HEK293 (cell line): ENCODE measurements at regions not wholly inside any gene's neighbourhood (a gene's known extent, or its start where the extent isn't known, plus 50 kb on each side); places are given as distances from the start of the nearest gene placed in this dataset.

Experiments
- CTCF ChIA-PET: fragments of 350-600 bp; formaldehyde crosslinking; extraction: SDS; loops from one replicate; lab custom pipeline; 2021; ENCODE audit warnings: antibody characterized with exemption; lab: Yijun Ruan, JAX
- POLR2A ChIA-PET: fragments of 300-600 bp; formaldehyde crosslinking; extraction: SDS; loops from one replicate; lab custom pipeline; 2020; ENCODE audit warnings: antibody characterized with exemption, inconsistent platforms; lab: Yijun Ruan, JAX
- H3K27ac ChIP-seq: fragments of 200-500 bp; sonication (Bioruptor generic); 2 replicates; pipeline ENCODE4 v1.5.1; 2014; ENCODE audit warnings: low read depth, low read length, control low read depth, inconsistent platforms; ENCODE audit errors: extremely low read depth
- H3K36me3 ChIP-seq, 2 experiments: fragments of 200-500 bp in 1 of 2; sonication (Bioruptor generic) in 1 of 2; 1 replicate in 1 of 2; 2 replicates in 1 of 2; pipeline ENCODE4 v1.5.1; 2014 to 2017; ENCODE audit warnings: inconsistent platforms in 2 of 2, low read length in 2 of 2; ENCODE audit not compliant: control insufficient read depth in 2 of 2, insufficient read depth in 1 of 2
- H3K4me1 ChIP-seq: fragments of 200-500 bp; sonication (Bioruptor generic); 2 replicates; pipeline ENCODE4 v1.5.1; 2014; ENCODE audit warnings: mild to moderate bottlenecking, low read length, inconsistent platforms; ENCODE audit not compliant: control insufficient read depth, insufficient read depth
- H3K4me3 ChIP-seq: 2 replicates; pipeline ENCODE4 v1.5.1; 2011; ENCODE audit warnings: low read depth, mild to moderate bottlenecking, control low read depth, low read length, moderate library complexity
- H3K9me3 ChIP-seq: fragments of 200-500 bp; sonication (Bioruptor generic); 2 replicates; pipeline ENCODE4 v1.5.1; 2014; ENCODE audit warnings: low read depth, low read length, inconsistent platforms; ENCODE audit not compliant: control insufficient read depth, insufficient read depth
- BCL11B ChIP-seq: fragments of 450-650 bp; formaldehyde crosslinking; IDR thresholded peaks from 2 replicates; pipeline ENCODE4 v1.5.1; 2016; ENCODE audit warnings: low read depth, missing biosample characterization, missing genetic modification characterization
- GLIS2 ChIP-seq: fragments of 450-650 bp; formaldehyde crosslinking; IDR thresholded peaks from 2 replicates; pipeline ENCODE4 v1.5.1; 2016; ENCODE audit warnings: missing biosample characterization, missing genetic modification characterization
- OVOL3 ChIP-seq: fragments of 450-650 bp; formaldehyde crosslinking; IDR thresholded peaks from 2 replicates; pipeline ENCODE4 v1.5.1; 2016; ENCODE audit warnings: missing biosample characterization, missing genetic modification characterization
- PRDM1 ChIP-seq: fragments of 450-650 bp; formaldehyde crosslinking; IDR thresholded peaks from 2 replicates; pipeline ENCODE4; 2016; ENCODE audit warnings: missing biosample characterization, missing genetic modification characterization
- SALL2 ChIP-seq: fragments of 450-650 bp; formaldehyde crosslinking; IDR thresholded peaks from 2 replicates; pipeline ENCODE4 v1.5.0; 2017; ENCODE audit warnings: missing biosample characterization, mild to moderate bottlenecking, missing genetic modification characterization, borderline replicate concordance
- SCRT2 ChIP-seq: fragments of 450-650 bp; formaldehyde crosslinking; IDR thresholded peaks from 2 replicates; pipeline ENCODE4 v1.5.1; 2016; ENCODE audit warnings: missing biosample characterization, missing genetic modification characterization
- SETDB1 ChIP-seq: IDR thresholded peaks from one replicate; pipeline ENCODE4 v1.6.1; 2017; ENCODE audit warnings: mild to moderate bottlenecking, low read length, moderate library complexity, mixed read lengths; ENCODE audit not compliant: insufficient read length
- YY1 ChIP-seq: fragments of 450-650 bp; formaldehyde crosslinking; IDR thresholded peaks from 2 replicates; pipeline ENCODE4 v1.5.1; 2018; ENCODE audit warnings: missing biosample characterization, missing genetic modification characterization
- ZBTB1 ChIP-seq: fragments of 450-650 bp; formaldehyde crosslinking; IDR thresholded peaks from 2 replicates; pipeline ENCODE4 v1.5.1; 2016; ENCODE audit warnings: missing biosample characterization, missing genetic modification characterization
- ZBTB8A ChIP-seq: fragments of 450-650 bp; formaldehyde crosslinking; IDR thresholded peaks from 2 replicates; pipeline ENCODE4 v1.5.1; 2016; ENCODE audit warnings: missing biosample characterization, missing genetic modification characterization
- ZNF112 ChIP-seq: fragments of 450-650 bp; formaldehyde crosslinking; IDR thresholded peaks from 2 replicates; pipeline ENCODE4 v1.5.0; 2017; ENCODE audit warnings: missing biosample characterization, missing genetic modification characterization
- ZNF133 ChIP-seq: fragments of 450-650 bp; formaldehyde crosslinking; IDR thresholded peaks from 2 replicates; pipeline ENCODE4 v1.5.1; 2016; ENCODE audit warnings: missing biosample characterization, missing genetic modification characterization
- ZNF184 ChIP-seq: fragments of 450-650 bp; IDR thresholded peaks from 2 replicates; pipeline ENCODE4 v1.5.1; 2018; ENCODE audit warnings: missing biosample characterization, mild to moderate bottlenecking, missing genetic modification characterization
- ZNF19 ChIP-seq: fragments of 450-650 bp; formaldehyde crosslinking; IDR thresholded peaks from 2 replicates; pipeline ENCODE4; 2016; ENCODE audit warnings: missing biosample characterization, missing genetic modification characterization, low read depth
- ZNF248 ChIP-seq: fragments of 450-650 bp; formaldehyde crosslinking; IDR thresholded peaks from 2 replicates; pipeline ENCODE4 v1.5.1; 2017; ENCODE audit warnings: missing biosample characterization, missing genetic modification characterization
- ZNF302 ChIP-seq: fragments of 450-650 bp; formaldehyde crosslinking; IDR thresholded peaks from 2 replicates; pipeline ENCODE4 v1.5.1; 2016; ENCODE audit warnings: missing biosample characterization, missing genetic modification characterization, low read depth
- ZNF311 ChIP-seq: fragments of 450-650 bp; formaldehyde crosslinking; IDR thresholded peaks from 2 replicates; pipeline ENCODE4 v1.5.1; 2017; ENCODE audit warnings: missing biosample characterization, missing genetic modification characterization, borderline replicate concordance
- ZNF324 ChIP-seq: fragments of 450-650 bp; formaldehyde crosslinking; IDR thresholded peaks from 2 replicates; pipeline ENCODE4 v1.5.1; 2016; ENCODE audit warnings: missing biosample characterization, missing genetic modification characterization
- ZNF433 ChIP-seq: fragments of 450-650 bp; formaldehyde crosslinking; IDR thresholded peaks from 2 replicates; pipeline ENCODE4 v1.5.1; 2016; ENCODE audit warnings: missing biosample characterization, missing genetic modification characterization, low read depth
- ZNF510 ChIP-seq: fragments of 450-650 bp; formaldehyde crosslinking; IDR thresholded peaks from 2 replicates; pipeline ENCODE4 v1.5.1; 2018; ENCODE audit warnings: mild to moderate bottlenecking, missing genetic modification characterization, missing biosample characterization; ENCODE audit not compliant: insufficient replicate concordance
- ZNF529 ChIP-seq: fragments of 450-650 bp; formaldehyde crosslinking; IDR thresholded peaks from 2 replicates; pipeline ENCODE4 v1.5.1; 2017; ENCODE audit warnings: missing genetic modification characterization, missing biosample characterization; ENCODE audit not compliant: insufficient replicate concordance
- ZNF623 ChIP-seq: fragments of 450-650 bp; formaldehyde crosslinking; IDR thresholded peaks from 2 replicates; pipeline ENCODE4 v1.5.1; 2016; ENCODE audit warnings: missing biosample characterization, missing genetic modification characterization
- ZNF658 ChIP-seq: fragments of 450-650 bp; formaldehyde crosslinking; IDR thresholded peaks from 2 replicates; pipeline ENCODE4; 2016; ENCODE audit warnings: missing biosample characterization, missing genetic modification characterization
- ZNF76 ChIP-seq: fragments of 450-650 bp; formaldehyde crosslinking; IDR thresholded peaks from 2 replicates; pipeline ENCODE4; 2016; ENCODE audit warnings: low read depth, missing biosample characterization, missing genetic modification characterization, borderline replicate concordance
- ZNF791 ChIP-seq: fragments of 450-650 bp; formaldehyde crosslinking; IDR thresholded peaks from 2 replicates; pipeline ENCODE4 v1.5.1; 2016; ENCODE audit warnings: missing biosample characterization, missing genetic modification characterization
- ZNF830 ChIP-seq: fragments of 450-650 bp; IDR thresholded peaks from 2 replicates; pipeline ENCODE4 v1.5.0; 2018; ENCODE audit warnings: missing biosample characterization, missing genetic modification characterization, low read depth, mild to moderate bottlenecking, moderate library complexity
- TF ChIP-seq, protein P1 (sequence below): fragments of 450-650 bp; formaldehyde crosslinking; IDR thresholded peaks from 2 replicates; pipeline ENCODE4 v1.5.1; 2017; ENCODE audit warnings: missing biosample characterization, missing genetic modification characterization
- TF ChIP-seq, protein P2 (sequence below): fragments of 450-650 bp; formaldehyde crosslinking; IDR thresholded peaks from 2 replicates; pipeline ENCODE4 v1.5.1; 2016; ENCODE audit warnings: missing biosample characterization, missing genetic modification characterization
- TF ChIP-seq, protein P3 (sequence below): fragments of 450-650 bp; formaldehyde crosslinking; IDR thresholded peaks from 2 replicates; pipeline ENCODE4 v1.5.1; 2016; ENCODE audit warnings: missing biosample characterization, missing genetic modification characterization
- TF ChIP-seq, protein P4 (sequence below): fragments of 450-650 bp; formaldehyde crosslinking; IDR thresholded peaks from 2 replicates; pipeline ENCODE4 v1.5.1; 2017; ENCODE audit warnings: missing biosample characterization, missing genetic modification characterization
- TF ChIP-seq, protein P5 (sequence below): IDR thresholded peaks from 2 replicates; pipeline ENCODE4 v1.6.1; 2011; ENCODE audit warnings: mild to moderate bottlenecking, low read depth, low read length, borderline replicate concordance

DNA sequence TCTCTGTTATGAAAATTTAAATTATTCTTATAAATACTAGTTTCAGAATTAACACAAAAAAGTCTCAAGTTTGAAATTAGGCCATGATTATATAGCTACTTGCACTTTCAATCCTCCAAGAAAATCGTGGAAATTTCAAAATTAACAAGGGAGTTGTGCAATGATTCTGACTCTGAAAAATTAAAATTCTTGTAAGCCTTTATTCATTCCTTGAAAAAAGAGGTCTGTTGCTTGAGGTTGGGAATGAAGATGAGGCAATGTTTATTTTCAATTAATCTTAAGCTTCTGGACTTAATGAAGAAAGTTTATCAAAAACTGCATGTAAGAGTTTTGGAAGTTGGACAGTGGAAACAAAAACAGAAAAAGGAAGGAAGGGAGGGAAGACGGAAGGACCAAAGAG, 128.2 kb upstream of the FIBIN start:
- ChIA-PET CTCF (interaction anchor here (0.6 kb wide), 2 partner anchors 284 to 1723 kb away, joined by 4 to 6 read pairs; no protein-coding TSS in a partner anchor), POLR2A (no interaction called here)
- no peaks in the 10 kb centered on the region for H3K36me3 ChIP-seq
- H3K9me3 ChIP-seq: no peaks in the 10 kb centered on the region
- no peaks in the 10 kb centered on the region for H3K4me1 ChIP-seq
- no peak for TF ChIP-seq ZNF184 (tag by site-specific recombination)
- TF ChIP-seq ZNF529 (tag by site-specific recombination): no peak
- TF ChIP-seq ZNF830: no peak
- no peak for TF ChIP-seq ZNF248
- TF ChIP-seq ZNF133: no peak
- no peak for TF ChIP-seq GLIS2
- TF ChIP-seq ZNF311 (tag by site-specific recombination): no peak
- TF ChIP-seq ZBTB8A: no peak
- TF ChIP-seq ZBTB1: no peak
- no peak for TF ChIP-seq ZNF19 (tag by site-specific recombination)
- TF ChIP-seq SALL2: no peak
- TF ChIP-seq BCL11B (tag by site-specific recombination): no peak
- TF ChIP-seq ZNF510 (tag by site-specific recombination): no peak
- TF ChIP-seq, protein P1, sequence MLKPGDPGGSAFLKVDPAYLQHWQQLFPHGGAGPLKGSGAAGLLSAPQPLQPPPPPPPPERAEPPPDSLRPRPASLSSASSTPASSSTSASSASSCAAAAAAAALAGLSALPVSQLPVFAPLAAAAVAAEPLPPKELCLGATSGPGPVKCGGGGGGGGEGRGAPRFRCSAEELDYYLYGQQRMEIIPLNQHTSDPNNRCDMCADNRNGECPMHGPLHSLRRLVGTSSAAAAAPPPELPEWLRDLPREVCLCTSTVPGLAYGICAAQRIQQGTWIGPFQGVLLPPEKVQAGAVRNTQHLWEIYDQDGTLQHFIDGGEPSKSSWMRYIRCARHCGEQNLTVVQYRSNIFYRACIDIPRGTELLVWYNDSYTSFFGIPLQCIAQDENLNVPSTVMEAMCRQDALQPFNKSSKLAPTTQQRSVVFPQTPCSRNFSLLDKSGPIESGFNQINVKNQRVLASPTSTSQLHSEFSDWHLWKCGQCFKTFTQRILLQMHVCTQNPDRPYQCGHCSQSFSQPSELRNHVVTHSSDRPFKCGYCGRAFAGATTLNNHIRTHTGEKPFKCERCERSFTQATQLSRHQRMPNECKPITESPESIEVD (tag by site-specific recombination): no peak
- TF ChIP-seq ZNF76 (tag by site-specific recombination): no peak
- TF ChIP-seq PRDM1: no peak
- no peak for TF ChIP-seq YY1 (tag by site-specific recombination)
- TF ChIP-seq SCRT2: no peak
- no peak overlapping the region for H3K4me3 ChIP-seq
- no peak overlapping the region for H3K27ac ChIP-seq

DNA sequence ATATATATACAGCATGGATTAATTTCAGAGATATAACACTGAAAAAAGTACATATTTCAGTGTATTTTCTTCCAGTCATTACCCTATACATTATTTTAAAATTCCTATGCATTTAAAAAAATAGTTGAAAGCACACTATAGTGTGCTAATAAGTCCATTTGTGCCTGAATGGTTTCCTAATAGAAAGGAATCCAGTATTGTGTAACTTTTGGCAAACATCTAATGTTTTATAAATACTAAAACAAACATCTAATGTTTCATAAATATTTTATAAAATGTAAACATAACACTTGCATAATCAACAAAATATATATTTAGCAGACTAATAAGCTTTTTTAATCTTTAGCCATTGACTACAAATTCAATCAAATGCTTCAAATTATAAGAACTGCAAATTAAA, 126.6 kb upstream of the FIBIN start:
- Histone ChIP-seq H3K4me1 (no peaks in the 10 kb centered on the region), H3K27ac (no peak overlapping the region), H3K4me3 (no peak overlapping the region), H3K9me3 (no peaks in the 10 kb centered on the region), H3K36me3 (no peaks in the 10 kb centered on the region)
- POLR2A ChIA-PET: no interaction called here
- CTCF ChIA-PET: no interaction called here
- no peak for TF ChIP-seq ZBTB1
- TF ChIP-seq, protein P2, sequence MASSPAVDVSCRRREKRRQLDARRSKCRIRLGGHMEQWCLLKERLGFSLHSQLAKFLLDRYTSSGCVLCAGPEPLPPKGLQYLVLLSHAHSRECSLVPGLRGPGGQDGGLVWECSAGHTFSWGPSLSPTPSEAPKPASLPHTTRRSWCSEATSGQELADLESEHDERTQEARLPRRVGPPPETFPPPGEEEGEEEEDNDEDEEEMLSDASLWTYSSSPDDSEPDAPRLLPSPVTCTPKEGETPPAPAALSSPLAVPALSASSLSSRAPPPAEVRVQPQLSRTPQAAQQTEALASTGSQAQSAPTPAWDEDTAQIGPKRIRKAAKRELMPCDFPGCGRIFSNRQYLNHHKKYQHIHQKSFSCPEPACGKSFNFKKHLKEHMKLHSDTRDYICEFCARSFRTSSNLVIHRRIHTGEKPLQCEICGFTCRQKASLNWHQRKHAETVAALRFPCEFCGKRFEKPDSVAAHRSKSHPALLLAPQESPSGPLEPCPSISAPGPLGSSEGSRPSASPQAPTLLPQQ: no peak
- TF ChIP-seq, protein P3, sequence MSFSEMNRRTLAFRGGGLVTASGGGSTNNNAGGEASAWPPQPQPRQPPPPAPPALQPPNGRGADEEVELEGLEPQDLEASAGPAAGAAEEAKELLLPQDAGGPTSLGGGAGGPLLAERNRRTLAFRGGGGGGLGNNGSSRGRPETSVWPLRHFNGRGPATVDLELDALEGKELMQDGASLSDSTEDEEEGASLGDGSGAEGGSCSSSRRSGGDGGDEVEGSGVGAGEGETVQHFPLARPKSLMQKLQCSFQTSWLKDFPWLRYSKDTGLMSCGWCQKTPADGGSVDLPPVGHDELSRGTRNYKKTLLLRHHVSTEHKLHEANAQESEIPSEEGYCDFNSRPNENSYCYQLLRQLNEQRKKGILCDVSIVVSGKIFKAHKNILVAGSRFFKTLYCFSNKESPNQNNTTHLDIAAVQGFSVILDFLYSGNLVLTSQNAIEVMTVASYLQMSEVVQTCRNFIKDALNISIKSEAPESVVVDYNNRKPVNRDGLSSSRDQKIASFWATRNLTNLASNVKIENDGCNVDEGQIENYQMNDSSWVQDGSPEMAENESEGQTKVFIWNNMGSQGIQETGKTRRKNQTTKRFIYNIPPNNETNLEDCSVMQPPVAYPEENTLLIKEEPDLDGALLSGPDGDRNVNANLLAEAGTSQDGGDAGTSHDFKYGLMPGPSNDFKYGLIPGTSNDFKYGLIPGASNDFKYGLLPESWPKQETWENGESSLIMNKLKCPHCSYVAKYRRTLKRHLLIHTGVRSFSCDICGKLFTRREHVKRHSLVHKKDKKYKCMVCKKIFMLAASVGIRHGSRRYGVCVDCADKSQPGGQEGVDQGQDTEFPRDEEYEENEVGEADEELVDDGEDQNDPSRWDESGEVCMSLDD (tag by site-specific recombination): no peak
- TF ChIP-seq, protein P4, sequence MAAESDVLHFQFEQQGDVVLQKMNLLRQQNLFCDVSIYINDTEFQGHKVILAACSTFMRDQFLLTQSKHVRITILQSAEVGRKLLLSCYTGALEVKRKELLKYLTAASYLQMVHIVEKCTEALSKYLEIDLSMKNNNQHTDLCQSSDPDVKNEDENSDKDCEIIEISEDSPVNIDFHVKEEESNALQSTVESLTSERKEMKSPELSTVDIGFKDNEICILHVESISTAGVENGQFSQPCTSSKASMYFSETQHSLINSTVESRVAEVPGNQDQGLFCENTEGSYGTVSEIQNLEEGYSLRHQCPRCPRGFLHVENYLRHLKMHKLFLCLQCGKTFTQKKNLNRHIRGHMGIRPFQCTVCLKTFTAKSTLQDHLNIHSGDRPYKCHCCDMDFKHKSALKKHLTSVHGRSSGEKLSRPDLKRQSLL (tag by site-specific recombination): no peak
- TF ChIP-seq, protein P5, sequence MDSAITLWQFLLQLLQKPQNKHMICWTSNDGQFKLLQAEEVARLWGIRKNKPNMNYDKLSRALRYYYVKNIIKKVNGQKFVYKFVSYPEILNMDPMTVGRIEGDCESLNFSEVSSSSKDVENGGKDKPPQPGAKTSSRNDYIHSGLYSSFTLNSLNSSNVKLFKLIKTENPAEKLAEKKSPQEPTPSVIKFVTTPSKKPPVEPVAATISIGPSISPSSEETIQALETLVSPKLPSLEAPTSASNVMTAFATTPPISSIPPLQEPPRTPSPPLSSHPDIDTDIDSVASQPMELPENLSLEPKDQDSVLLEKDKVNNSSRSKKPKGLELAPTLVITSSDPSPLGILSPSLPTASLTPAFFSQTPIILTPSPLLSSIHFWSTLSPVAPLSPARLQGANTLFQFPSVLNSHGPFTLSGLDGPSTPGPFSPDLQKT: no peak
- TF ChIP-seq ZNF324 (tag by site-specific recombination): no peak
- no peak for TF ChIP-seq ZNF658
- TF ChIP-seq ZNF623 (tag by site-specific recombination): no peak
- no peak for TF ChIP-seq ZNF791
- TF ChIP-seq SETDB1: no peak
- TF ChIP-seq ZNF302 (tag by site-specific recombination): no peak
- TF ChIP-seq OVOL3: no peak
- TF ChIP-seq ZNF112: no peak
- no peak for TF ChIP-seq ZNF433 (tag by site-specific recombination)
- TF ChIP-seq SCRT2: no peak
- TF ChIP-seq ZNF76 (tag by site-specific recombination): no peak
